ENCODE measurements at regions not wholly inside any gene's neighbourhood (a gene's known extent, or its start where the extent isn't known, plus 50 kb on each side); places are given as distances from the start of the nearest gene placed in this dataset.
"Not testable (repeated sequence)": the region's sequence is repeated elsewhere in the genome, so short reads cannot be mapped to it uniquely, and the experiment has no call there.

DNA sequence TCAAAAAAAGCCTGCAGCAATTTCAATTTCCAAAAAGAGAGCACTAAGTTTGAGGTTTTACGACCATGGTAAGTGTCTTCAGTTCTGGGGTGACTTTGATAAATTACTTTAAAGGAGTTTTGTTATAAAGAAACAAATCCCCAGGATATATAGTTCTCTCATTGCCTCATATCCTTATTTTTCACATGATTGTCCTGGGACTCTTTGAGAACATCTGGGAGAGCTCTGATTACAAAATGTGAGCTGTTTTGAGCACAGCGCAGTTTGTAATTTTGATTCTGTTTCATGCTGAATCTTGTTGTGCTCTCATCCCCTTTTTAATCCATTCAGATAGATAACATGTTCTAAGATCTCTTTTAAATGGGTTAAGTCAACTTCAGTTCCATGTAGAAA, 67.7 kb upstream of the DCN start:
- ATAC-seq = no peak

DNA sequence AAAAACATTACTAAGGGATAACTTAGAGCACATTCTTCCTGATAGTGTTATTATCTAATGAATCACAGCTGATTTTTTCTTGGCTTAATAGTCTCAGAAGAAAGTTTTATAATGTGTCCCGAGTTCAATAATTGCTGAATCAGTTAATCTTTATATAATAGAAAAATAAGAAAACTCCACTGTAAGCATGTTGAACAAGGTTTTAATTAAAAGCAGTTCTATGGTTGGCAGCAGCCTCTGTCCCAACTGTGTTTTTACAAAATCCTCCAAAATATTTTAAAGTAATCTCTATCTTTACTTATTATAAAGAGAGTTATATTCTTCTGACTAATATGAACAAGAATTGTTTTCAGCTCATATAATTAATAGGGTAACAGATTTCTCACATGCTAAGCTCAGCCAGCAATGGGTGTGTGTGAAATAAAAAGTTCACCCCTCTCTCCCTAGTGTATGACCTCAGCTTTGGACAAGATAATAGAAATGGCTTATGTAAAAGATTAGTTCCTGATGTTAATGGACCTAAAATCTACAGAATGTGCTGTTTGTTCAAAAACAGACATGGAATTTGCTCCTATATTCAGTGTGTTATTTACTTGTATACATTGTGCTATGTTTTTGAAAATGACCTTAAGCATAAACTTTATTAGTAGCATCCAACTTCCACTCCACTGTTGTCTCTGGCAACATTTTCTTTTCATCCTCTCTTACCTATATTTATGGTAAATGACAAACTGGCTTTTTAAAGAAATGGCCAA, 67.1 kb upstream of the DCN start:
- no peak for DNase-seq
- Mint-ChIP-seq H3K4me3 (no peak overlapping the region), H3K27me3 (peaks cover 0 to 27% (median 5%) of the 10 kb centered on the region in 5 donors), H3K36me3 (no peaks in the 10 kb centered on the region), H3K4me1 (no peaks in the 10 kb centered on the region), H3K9me3 (peaks cover 0 to 6% (median 0%) of the 10 kb centered on the region in 11 donors), H3K27ac (no peak overlapping the region)
- no peaks in the 10 kb centered on the region for H3K4me1 ChIP-seq (ENCODE audit: control insufficient read depth in 2 of 2, insufficient read depth in 2 of 2, low read length in 2 of 2)
- no peak for ATAC-seq
- ChIA-PET POLR2A (no interaction called here), CTCF (no interaction called here)
- H3K27ac ChIP-seq (ENCODE audit: low read depth, low read length) = no peak overlapping the region
- no peaks in the 10 kb centered on the region for H3K9me3 ChIP-seq (ENCODE audit: control insufficient read depth in 2 of 3, low read length in 3 of 3)
- no peaks in the 10 kb centered on the region for H3K27me3 ChIP-seq (ENCODE audit: control insufficient read depth in 2 of 2, insufficient read depth in 2 of 2, low read length in 2 of 2)
- no peak overlapping the region for H3K4me3 ChIP-seq (ENCODE audit: low read length)
- no peaks in the 10 kb centered on the region for H3K36me3 ChIP-seq (ENCODE audit: control insufficient read depth in 2 of 3, insufficient read depth in 3 of 3, low read length in 3 of 3)
- intact Hi-C loops (cut with micrococcal nuclease) = no loop called here

More for the DNA sequence above, 67.7 kb upstream of the DCN start:
- intact Hi-C loops (cut with micrococcal nuclease) = no loop called here
- Mint-ChIP-seq H3K4me3 (no peak overlapping the region), H3K36me3 (no peaks in the 10 kb centered on the region), H3K27me3 (peaks cover 0 to 30% (median 11%) of the 10 kb centered on the region in 5 donors), H3K4me1 (no peaks in the 10 kb centered on the region), H3K27ac (no peak overlapping the region), H3K9me3 (peaks cover 0 to 6% (median 0%) of the 10 kb centered on the region in 11 donors)
- CTCF ChIA-PET = no interaction called here
- no peak for DNase-seq
- Histone ChIP-seq H3K4me1 (ENCODE audit: control insufficient read depth in 2 of 2, insufficient read depth in 2 of 2, low read length in 2 of 2) (no peaks in the 10 kb centered on the region), H3K9me3 (ENCODE audit: control insufficient read depth in 2 of 3, low read length in 3 of 3) (no peaks in the 10 kb centered on the region), H3K27ac (ENCODE audit: low read depth, low read length) (no peak overlapping the region), H3K27me3 (ENCODE audit: control insufficient read depth in 2 of 2, insufficient read depth in 2 of 2, low read length in 2 of 2) (no peaks in the 10 kb centered on the region), H3K4me3 (ENCODE audit: low read length) (no peak overlapping the region), H3K36me3 (ENCODE audit: control insufficient read depth in 2 of 3, insufficient read depth in 3 of 3, low read length in 3 of 3) (no peaks in the 10 kb centered on the region)
- POLR2A ChIA-PET = no interaction called here

DNA sequence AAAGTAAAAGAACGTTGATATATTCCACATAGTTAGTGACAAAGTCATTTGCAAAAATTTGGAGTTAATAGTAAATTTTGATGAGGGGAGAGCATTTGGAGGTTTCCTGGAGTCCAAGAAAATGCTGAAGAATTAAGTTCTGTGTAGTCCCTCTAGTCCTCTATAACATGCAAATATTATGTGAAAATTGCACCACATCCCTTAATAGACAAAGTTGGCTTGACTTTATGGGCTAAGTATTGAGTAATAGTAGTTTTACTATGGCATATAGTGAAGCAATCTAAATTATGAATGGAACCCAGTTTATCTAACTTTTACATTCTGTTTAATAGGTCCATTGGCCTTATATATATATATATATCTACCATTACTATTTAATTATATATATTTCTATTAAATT, 66.4 kb upstream of the DCN start:
- intact Hi-C loops (cut with micrococcal nuclease) = no loop called here
- peaks cover 0 to 25% (median 3%) of the 10 kb centered on the region in 5 donors for H3K27me3 Mint-ChIP-seq
- no peak overlapping the region for H3K4me3 ChIP-seq (ENCODE audit: low read length)
- no peaks in the 10 kb centered on the region for H3K36me3 ChIP-seq (ENCODE audit: control insufficient read depth in 2 of 3, insufficient read depth in 3 of 3, low read length in 3 of 3)
- H3K27me3 ChIP-seq (ENCODE audit: control insufficient read depth in 2 of 2, insufficient read depth in 2 of 2, low read length in 2 of 2) = no peaks in the 10 kb centered on the region
- H3K9me3 Mint-ChIP-seq = peaks cover 0 to 6% (median 1%) of the 10 kb centered on the region in 11 donors
- no peak overlapping the region for H3K27ac ChIP-seq (ENCODE audit: low read depth, low read length)
- no peak for DNase-seq
- H3K9me3 ChIP-seq (ENCODE audit: control insufficient read depth in 2 of 3, low read length in 3 of 3) = no peaks in the 10 kb centered on the region
- H3K27ac Mint-ChIP-seq = no peak overlapping the region
- H3K4me3 Mint-ChIP-seq = no peak overlapping the region
- CTCF ChIA-PET = no interaction called here
- H3K36me3 Mint-ChIP-seq = no peaks in the 10 kb centered on the region
- no peaks in the 10 kb centered on the region for H3K4me1 Mint-ChIP-seq
- no peak for ATAC-seq
- no peaks in the 10 kb centered on the region for H3K4me1 ChIP-seq (ENCODE audit: control insufficient read depth in 2 of 2, insufficient read depth in 2 of 2, low read length in 2 of 2)
- POLR2A ChIA-PET = no interaction called here

DNA sequence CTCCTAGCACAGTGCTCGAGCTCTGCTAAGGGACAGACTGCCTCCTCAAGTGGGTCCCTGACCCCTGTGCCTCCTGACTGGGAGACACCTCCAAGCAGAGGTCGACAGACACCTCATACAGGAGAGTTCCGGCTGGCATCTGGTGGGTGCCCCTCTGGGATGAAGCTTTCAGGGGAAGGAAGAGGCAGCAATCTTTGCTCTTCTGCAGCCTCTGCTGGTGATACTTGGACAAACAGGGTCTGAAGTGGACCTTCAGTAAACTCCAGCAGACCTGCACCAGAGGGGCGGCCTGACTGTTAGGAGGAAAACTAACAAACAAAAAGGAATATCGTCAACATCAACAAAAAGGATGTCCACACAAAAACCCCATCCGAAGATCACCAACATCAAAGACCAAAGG, 60.6 kb upstream of the DCN start:
- H3K27me3 Mint-ChIP-seq = peaks cover 0 to 16% (median 0%) of the 10 kb centered on the region in 5 donors
- DNase-seq; CTCF ChIA-PET; H3K9me3 Mint-ChIP-seq; H3K36me3 Mint-ChIP-seq; H3K4me3 ChIP-seq (ENCODE audit: low read length); H3K4me3 Mint-ChIP-seq; POLR2A ChIA-PET; H3K4me1 Mint-ChIP-seq; H3K9me3 ChIP-seq (ENCODE audit: control insufficient read depth in 2 of 3, low read length in 3 of 3); H3K36me3 ChIP-seq (ENCODE audit: control insufficient read depth in 2 of 3, insufficient read depth in 3 of 3, low read length in 3 of 3); H3K27me3 ChIP-seq (ENCODE audit: control insufficient read depth in 2 of 2, insufficient read depth in 2 of 2, low read length in 2 of 2); ATAC-seq; H3K27ac ChIP-seq (ENCODE audit: low read depth, low read length); H3K4me1 ChIP-seq (ENCODE audit: control insufficient read depth in 2 of 2, insufficient read depth in 2 of 2, low read length in 2 of 2); intact Hi-C loops (cut with micrococcal nuclease); H3K27ac Mint-ChIP-seq: not testable (repeated sequence)

DNA sequence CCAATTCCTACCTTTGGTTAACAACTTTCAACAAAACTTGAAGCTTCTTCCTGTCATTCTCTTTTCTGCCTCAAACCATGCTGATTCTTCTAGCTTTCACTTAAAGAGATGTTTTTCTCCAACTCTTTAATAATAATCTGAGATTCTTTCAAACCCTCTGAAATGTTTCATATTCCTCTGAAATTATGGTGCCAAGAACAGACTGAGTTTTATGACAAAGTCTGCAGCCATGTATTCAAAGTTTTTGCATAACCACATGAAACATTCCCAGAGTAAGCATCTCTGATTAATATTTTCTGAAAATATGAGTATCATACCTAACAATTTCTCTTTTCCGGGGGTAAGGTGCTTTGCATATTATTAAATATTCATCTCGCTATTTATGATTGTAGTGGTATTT, 59.1 kb upstream of the DCN start:
- Mint-ChIP-seq H3K9me3 (peaks cover 0 to 9% (median 2%) of the 10 kb centered on the region in 11 donors), H3K27ac (no peak overlapping the region), H3K4me1 (no peaks in the 10 kb centered on the region), H3K27me3 (peaks cover 0 to 16% (median 0%) of the 10 kb centered on the region in 5 donors), H3K4me3 (no peak overlapping the region), H3K36me3 (no peaks in the 10 kb centered on the region)
- H3K4me3 ChIP-seq (ENCODE audit: low read length) = no peak overlapping the region
- H3K27ac ChIP-seq (ENCODE audit: low read depth, low read length) = no peak overlapping the region
- H3K36me3 ChIP-seq (ENCODE audit: control insufficient read depth in 2 of 3, insufficient read depth in 3 of 3, low read length in 3 of 3) = no peaks in the 10 kb centered on the region
- ChIA-PET POLR2A (no interaction called here), CTCF (no interaction called here)
- intact Hi-C loops (cut with micrococcal nuclease) = no loop called here
- no peaks in the 10 kb centered on the region for H3K4me1 ChIP-seq (ENCODE audit: control insufficient read depth in 2 of 2, insufficient read depth in 2 of 2, low read length in 2 of 2)
- no peaks in the 10 kb centered on the region for H3K27me3 ChIP-seq (ENCODE audit: control insufficient read depth in 2 of 2, insufficient read depth in 2 of 2, low read length in 2 of 2)
- ATAC-seq (no peak), DNase-seq (no peak)
- no peaks in the 10 kb centered on the region for H3K9me3 ChIP-seq (ENCODE audit: control insufficient read depth in 2 of 3, low read length in 3 of 3)

DNA sequence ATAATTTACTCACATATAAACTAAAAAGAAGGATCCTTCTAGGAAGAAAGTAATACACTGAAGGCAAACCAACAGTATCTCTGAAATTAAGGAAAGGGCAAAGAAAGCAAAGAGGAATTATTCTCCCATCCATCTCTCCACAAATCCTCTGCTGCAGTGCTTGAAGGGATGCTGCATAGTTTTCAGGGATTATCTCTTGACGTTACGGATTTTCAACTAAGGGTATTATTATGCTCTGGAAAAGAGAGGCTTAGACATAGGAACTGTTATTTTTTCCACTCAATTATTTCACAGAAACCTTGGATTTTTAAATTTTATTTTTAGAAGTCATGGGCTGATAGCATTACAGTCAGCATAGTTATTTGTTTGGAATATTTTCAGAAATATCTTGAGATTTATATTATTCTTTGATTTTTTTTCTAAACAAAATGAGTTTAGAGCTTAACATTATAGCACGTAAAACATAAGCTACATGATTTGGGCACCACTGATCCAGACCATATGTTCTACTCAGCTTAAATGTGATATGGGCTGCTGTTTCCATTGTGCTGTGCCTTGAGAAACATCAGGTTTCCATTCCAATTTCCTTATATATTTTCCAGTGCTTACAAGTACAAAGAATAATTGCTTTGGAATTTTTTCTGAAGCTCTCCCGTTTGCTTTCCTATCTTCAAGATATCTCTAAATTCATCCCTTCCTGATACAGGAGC, 57.9 kb upstream of the DCN start:
- peaks cover 0 to 16% (median 0%) of the 10 kb centered on the region in 5 donors for H3K27me3 Mint-ChIP-seq
- ChIA-PET POLR2A (no interaction called here), CTCF (no interaction called here)
- H3K9me3 Mint-ChIP-seq = peaks cover 0 to 9% (median 2%) of the 10 kb centered on the region in 11 donors
- H3K4me1 Mint-ChIP-seq = no peaks in the 10 kb centered on the region
- no peak for ATAC-seq
- Histone ChIP-seq H3K4me3 (ENCODE audit: low read length) (no peak overlapping the region), H3K36me3 (ENCODE audit: control insufficient read depth in 2 of 3, insufficient read depth in 3 of 3, low read length in 3 of 3) (no peaks in the 10 kb centered on the region), H3K4me1 (ENCODE audit: control insufficient read depth in 2 of 2, insufficient read depth in 2 of 2, low read length in 2 of 2) (no peaks in the 10 kb centered on the region), H3K9me3 (ENCODE audit: control insufficient read depth in 2 of 3, low read length in 3 of 3) (no peaks in the 10 kb centered on the region), H3K27ac (ENCODE audit: low read depth, low read length) (no peak overlapping the region), H3K27me3 (ENCODE audit: control insufficient read depth in 2 of 2, insufficient read depth in 2 of 2, low read length in 2 of 2) (no peaks in the 10 kb centered on the region)
- no peak overlapping the region for H3K4me3 Mint-ChIP-seq
- DNase-seq = no peak
- no peak overlapping the region for H3K27ac Mint-ChIP-seq
- intact Hi-C loops (cut with micrococcal nuclease) = no loop called here
- H3K36me3 Mint-ChIP-seq = no peaks in the 10 kb centered on the region

DNA sequence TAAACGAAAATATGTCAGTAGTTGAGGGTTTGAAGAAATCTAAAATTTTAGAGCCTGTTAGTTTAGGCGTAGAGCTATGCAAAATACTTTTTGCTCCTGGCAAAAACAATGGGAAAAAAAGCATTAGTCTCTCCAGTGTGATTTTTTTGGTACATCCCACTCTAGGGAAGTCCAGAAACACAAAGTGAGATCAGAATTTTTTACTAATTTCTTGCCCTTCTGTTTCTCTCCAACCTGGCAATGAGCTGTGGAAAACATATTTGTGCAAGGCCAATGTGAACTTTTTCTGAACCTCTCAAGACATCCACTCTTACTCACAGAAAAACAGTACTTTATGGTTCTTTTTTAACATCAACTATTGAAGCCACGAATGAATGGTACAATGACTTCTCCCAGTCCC, 56.9 kb upstream of the DCN start:
- Histone ChIP-seq H3K36me3 (ENCODE audit: control insufficient read depth in 2 of 3, insufficient read depth in 3 of 3, low read length in 3 of 3) (no peaks in the 10 kb centered on the region), H3K9me3 (ENCODE audit: control insufficient read depth in 2 of 3, low read length in 3 of 3) (no peaks in the 10 kb centered on the region), H3K27ac (ENCODE audit: low read depth, low read length) (no peak overlapping the region), H3K4me3 (ENCODE audit: low read length) (no peak overlapping the region), H3K27me3 (ENCODE audit: control insufficient read depth in 2 of 2, insufficient read depth in 2 of 2, low read length in 2 of 2) (no peaks in the 10 kb centered on the region), H3K4me1 (ENCODE audit: control insufficient read depth in 2 of 2, insufficient read depth in 2 of 2, low read length in 2 of 2) (no peaks in the 10 kb centered on the region)
- no peak overlapping the region for H3K27ac Mint-ChIP-seq
- H3K9me3 Mint-ChIP-seq = peaks cover 0 to 9% (median 1%) of the 10 kb centered on the region in 11 donors
- ATAC-seq = no peak
- H3K4me3 Mint-ChIP-seq = no peak overlapping the region
- ChIA-PET CTCF (no interaction called here), POLR2A (no interaction called here)
- H3K4me1 Mint-ChIP-seq = no peaks in the 10 kb centered on the region
- no peaks in the 10 kb centered on the region for H3K36me3 Mint-ChIP-seq
- DNase-seq = no peak
- intact Hi-C loops (cut with micrococcal nuclease) = no loop called here
- H3K27me3 Mint-ChIP-seq = peaks cover 0 to 16% (median 0%) of the 10 kb centered on the region in 5 donors
